ENCODE measurements at regions not wholly inside any gene's neighbourhood (a gene's known extent, or its start where the extent isn't known, plus 50 kb on each side); places are given as distances from the start of the nearest gene placed in this dataset.

Small RNAs in the stretch of these regions (small RNA-seq; reads per million reads assigned to genes)
- gene AC068135.1 (0 reads per million in 7 experiments), gene AC074290.1 (0 reads per million in 7 experiments), gene RF00017 (0 reads per million in 7 experiments), gene RF00273 (0 reads per million in 7 experiments), gene RNU6-169P (0 to 0.13 (median 0) reads per million in 7 experiments)
